Heart left ventricle (tissue), 16 donors: ENCODE measurements at regions not wholly inside any gene's neighbourhood (a gene's known extent, or its start where the extent isn't known, plus 50 kb on each side); places are given as distances from the start of the nearest gene placed in this dataset.

Experiments
- ATAC-seq, 4 donors: fragments of 200-7000 bp; cut with Tn5 transposase; one replicate each; pipeline ENCODE4 v1.9.1; 2020 to 2022; ENCODE audit warnings: moderate library complexity in 4 of 4, mild to moderate bottlenecking in 3 of 4, moderate number of reproducible peaks in 1 of 4
- DNase-seq, 5 donors: peaks; one replicate each; pipeline ENCODE4 v3.0.0-alpha.2; 2020
- H3K27ac ChIP-seq, 12 donors: fragments of 200-600 bp; sonication (generic) in 4 of 12; one replicate each; pipeline versions ENCODE4 v1.5.0 to v1.8.0; 2016 to 2022; ENCODE audit warnings: mild to moderate bottlenecking in 2 of 12
- H3K27me3 ChIP-seq, 9 donors: fragments of 200-600 bp; sonication (generic) in 2 of 9; one replicate each; pipeline versions ENCODE4 v1.5.1 to v1.8.0; 2016 to 2022; ENCODE audit warnings: mild to moderate bottlenecking in 3 of 9
- H3K36me3 ChIP-seq, 9 donors: fragments of 200-600 bp; sonication (generic) in 2 of 9; one replicate each; pipeline versions ENCODE4 v1.5.0 to v1.8.0; 2018 to 2022; ENCODE audit warnings: mild to moderate bottlenecking in 2 of 9
- H3K4me1 ChIP-seq, 12 donors: fragments of 200-600 bp; sonication (generic) in 4 of 12; one replicate each; pipeline versions ENCODE4 v1.5.0 to v1.8.0; 2016 to 2022; ENCODE audit warnings: mild to moderate bottlenecking in 3 of 12
- H3K4me3 ChIP-seq, 12 donors: fragments of 200-600 bp; sonication (generic) in 4 of 12; one replicate each; pipeline versions ENCODE4 v1.5.0 to v1.8.0; 2017 to 2022; ENCODE audit warnings: mild to moderate bottlenecking in 9 of 12, moderate library complexity in 4 of 12
- H3K9me3 ChIP-seq, 12 donors: fragments of 200-600 bp; sonication (generic) in 4 of 12; one replicate each; pipeline versions ENCODE4 v1.5.0 to v1.8.0; 2016 to 2022; ENCODE audit warnings: mild to moderate bottlenecking in 1 of 12
- CTCF ChIP-seq, 12 donors: fragments of 200-600 bp; sonication (generic) in 4 of 12; IDR thresholded peaks; one replicate each; pipeline versions ENCODE4 v1.5.0 to v1.8.0; 2018 to 2022; ENCODE audit warnings: antibody characterized with exemption in 12 of 12, mild to moderate bottlenecking in 5 of 12
- POLR2A ChIP-seq, 2 donors: fragments of 450-650 bp; IDR thresholded peaks; one replicate each; pipeline ENCODE4 v1.6.1; 2017; ENCODE audit warnings: antibody characterized with exemption in 2 of 2, mild to moderate bottlenecking in 2 of 2, moderate library complexity in 2 of 2
- WGBS, 4 donors: extraction: QIAGEN DNeasy Blood & Tissue Kit in 2 of 4; methylation state at CpG; one replicate each; pipeline versions ENCODE4 v1.1.5 to v1.1.7; 2013 to 2018; 5-methylcytosine and 5-hydroxymethylcytosine counted together
- intact Hi-C, 10 donors: fragments of 100-400 bp; cut with DNase I; formaldehyde crosslinking; loops; one replicate each; pipeline versions ENCODE4 v1.11.1 to v1.14.2; 2022
- donor health status: ischemic (EF 13 %, LVEDD 7.1; RV severe dilation, severe dysfunction).
- donor health status: healthy with polysubstance abuse.
- donor health status: DM: no; HTN: yes; CAD: no.
- donor health status: DM: no; HTN: no; CAD: no.
- donor health status: ischemic (EF 25% LVEDD 6.9; RV normal size, moderate dysfunction).
- donor health status: ischemic (EF 25% LVEDD 5.7; RV mildly dilated, moderate dysfunction).
- donor health status: healthy.
- donor health status: DM: yes; HTN: yes; CAD: no.
- donor health status: ischemic (EF 35%, LVEDD 5.7; RV mildly dilated, moderate dysfunction).
- donor health status: nonischemic (EF 11% LVEDD 7.7; RV severe dilation, severe dysfunction).
- donor health status: DM: yes; HTN: yes; CAD: no.
- donor health status: PGD.
- donor health status: ischemic (EF 29% LVEDD 5.4; RV normal size, mild dysfunction).
- donor health status: nonischemic (EF 23%, LVEDD 6.1; RV moderate dilation, normal function).

GRCh38 chr2:16365366-16365765 lies 300.3 kb downstream of the CYRIA start:
- Histone ChIP-seq H3K36me3 (no peaks in the 10 kb centered on the region), H3K4me1 (no peaks in the 10 kb centered on the region), H3K27me3 (no peaks in the 10 kb centered on the region), H3K27ac (no peak overlapping the region), H3K9me3 (no peaks in the 10 kb centered on the region), H3K4me3 (no peak overlapping the region)
- no peak for ATAC-seq
- intact Hi-C loops, result no loop called here
- TF ChIP-seq CTCF (IDR thresholded peaks at IDR 0.05) (no peak), POLR2A (IDR thresholded peaks at IDR 0.05) (no peak)
- no peak for DNase-seq

- no peak overlapping the region for H3K4me3 ChIP-seq
These were observed 302.1 kb downstream of the CYRIA start for GRCh38 chr2:16363581-16363980.

GRCh38 chr2:16362611-16363010 lies 303.0 kb downstream of the CYRIA start:
- DNase-seq (no peak), ATAC-seq (no peak)
- Histone ChIP-seq H3K27me3 (no peaks in the 10 kb centered on the region), H3K27ac (no peak overlapping the region), H3K36me3 (no peaks in the 10 kb centered on the region), H3K4me3 (no peak overlapping the region), H3K4me1 (no peaks in the 10 kb centered on the region), H3K9me3 (peaks cover 0 to 9% (median 3%) of the 10 kb centered on the region in 12 donors)
- intact Hi-C loops, result no loop called here
- no peak for TF ChIP-seq CTCF (IDR thresholded peaks at IDR 0.05)
- TF ChIP-seq POLR2A (IDR thresholded peaks at IDR 0.05), result no peak
- WGBS, 4 donors, result 83 to 86% (median 86%) methylated on average over 4 of the region's 4 CpGs

More at GRCh38 chr2:16363581-16363980, 302.1 kb downstream of the CYRIA start:
- no peak for TF ChIP-seq CTCF (IDR thresholded peaks at IDR 0.05)
- no peak for TF ChIP-seq POLR2A (IDR thresholded peaks at IDR 0.05)
- Histone ChIP-seq H3K36me3 (no peaks in the 10 kb centered on the region), H3K9me3 (no peaks in the 10 kb centered on the region), H3K4me1 (no peaks in the 10 kb centered on the region), H3K27ac (no peak overlapping the region), H3K27me3 (no peaks in the 10 kb centered on the region)
- ATAC-seq, result no peak
- intact Hi-C loops, result no loop called here
- 81 to 93% (median 83%) methylated on average over 3 of the region's 3 CpGs for WGBS, 4 donors
- no peak for DNase-seq

- no peak overlapping the region for H3K4me3 ChIP-seq
These were observed 304.2 kb downstream of the CYRIA start for GRCh38 chr2:16361261-16361995.

More at GRCh38 chr2:16361261-16361995, 304.2 kb downstream of the CYRIA start:
- H3K4me1 ChIP-seq, result no peaks in the 10 kb centered on the region
- ATAC-seq, result no peak
- H3K27ac ChIP-seq, result no peak overlapping the region
- intact Hi-C loops, result no loop called here
- TF ChIP-seq CTCF (IDR thresholded peaks at IDR 0.05) (no peak), POLR2A (IDR thresholded peaks at IDR 0.05) (no peak)
- 80 to 88% (median 83%) methylated on average over 9 of the region's 9 CpGs for WGBS, 4 donors
- DNase-seq, result no peak
- no peaks in the 10 kb centered on the region for H3K27me3 ChIP-seq
- H3K36me3 ChIP-seq, result no peaks in the 10 kb centered on the region
- peaks cover 0 to 21% (median 9%) of the 10 kb centered on the region in 12 donors for H3K9me3 ChIP-seq
